ENCODE measurements at regions not wholly inside any gene's neighbourhood (a gene's known extent, or its start where the extent isn't known, plus 50 kb on each side); places are given as distances from the start of the nearest gene placed in this dataset.
A peak's percentile ranks its signal among the peaks of the same experiment; 100 is the strongest.

GRCh38 chr6:128821116-128821515 lies 61.8 kb upstream of the LAMA2 start:
- H3K27ac Mint-ChIP-seq (ENCODE audit: unreplicated experiment), result no peak overlapping the region
- H3K9ac ChIP-seq (ENCODE audit: low read length), result no peak overlapping the region
- no peaks in the 10 kb centered on the region for H3K27me3 Mint-ChIP-seq (ENCODE audit: low read depth, unreplicated experiment)
- H3K79me2 ChIP-seq (ENCODE audit: insufficient read depth, low read length), result no peaks in the 10 kb centered on the region
- H3K4me2 ChIP-seq (ENCODE audit: low read length), result no peak overlapping the region
- no peaks in the 10 kb centered on the region for H3K36me3 Mint-ChIP-seq (ENCODE audit: low read depth, unreplicated experiment)
- DNase-seq (ENCODE audit: low read depth) (no peak), FAIRE-seq (no peak)
- H2AFZ ChIP-seq (ENCODE audit: low read depth, low read length), result no peak overlapping the region
- H3K4me3 ChIP-seq (ENCODE audit: insufficient read depth, low read depth, low read length), result no peak overlapping the region
- H3K4me1 Mint-ChIP-seq (ENCODE audit: low read depth, unreplicated experiment), result no peaks in the 10 kb centered on the region
- H3K9me3 Mint-ChIP-seq (ENCODE audit: unreplicated experiment), result no peaks in the 10 kb centered on the region
- no peak overlapping the region for H3K4me3 Mint-ChIP-seq (ENCODE audit: unreplicated experiment)
- TF ChIP-seq CTCF (IDR thresholded peaks at IDR 0.05; ENCODE audit: insufficient read depth, low read depth, low read length), result no peak
- no peak for TF ChIP-seq EZH2 (IDR thresholded peaks at IDR 0.05; ENCODE audit: insufficient read depth, low read length)
- H3K9me3 ChIP-seq (ENCODE audit: insufficient read depth, low read depth, low read length), result no peaks in the 10 kb centered on the region
- no peaks in the 10 kb centered on the region for H4K20me1 ChIP-seq (ENCODE audit: insufficient read depth, low read length)
- no peaks in the 10 kb centered on the region for H3K36me3 ChIP-seq (ENCODE audit: insufficient read depth, low read length)
- no peaks in the 10 kb centered on the region for H3K4me1 ChIP-seq (ENCODE audit: insufficient read depth, low read length)
- H3K27ac ChIP-seq (ENCODE audit: low read depth, low read length), result no peak overlapping the region
- peaks cover 3% of the 10 kb centered on the region for H3K27me3 ChIP-seq (ENCODE audit: insufficient read depth, low read length)

DNA sequence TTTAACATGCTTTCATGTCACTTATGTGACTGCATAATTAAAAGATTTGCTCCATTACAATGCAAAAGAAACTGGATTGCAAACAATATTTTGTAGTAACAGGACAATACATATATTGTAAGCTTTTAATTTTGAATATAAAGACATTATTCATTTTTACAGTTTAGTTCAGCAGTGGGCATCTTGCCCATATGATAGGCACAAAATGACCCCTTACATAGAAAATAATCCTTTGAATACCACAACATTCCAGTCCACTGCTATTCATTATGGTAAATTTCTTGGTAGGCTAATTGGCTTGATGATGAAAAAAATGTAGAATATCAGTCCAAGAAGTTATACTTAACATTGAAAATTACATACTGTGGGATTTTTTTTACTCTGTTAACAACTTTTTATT lies 74.1 kb upstream of the LAMA2 start:
- no peak overlapping the region for H3K27ac ChIP-seq (ENCODE audit: low read depth, low read length)
- no peaks in the 10 kb centered on the region for H4K20me1 ChIP-seq (ENCODE audit: insufficient read depth, low read length)
- H3K36me3 ChIP-seq (ENCODE audit: insufficient read depth, low read length), result no peaks in the 10 kb centered on the region
- H3K4me1 ChIP-seq (ENCODE audit: insufficient read depth, low read length), result no peaks in the 10 kb centered on the region
- no peaks in the 10 kb centered on the region for H3K79me2 ChIP-seq (ENCODE audit: insufficient read depth, low read length)
- H3K4me1 Mint-ChIP-seq (ENCODE audit: low read depth, unreplicated experiment), result no peaks in the 10 kb centered on the region
- peaks cover 2% of the 10 kb centered on the region for H3K36me3 Mint-ChIP-seq (ENCODE audit: low read depth, unreplicated experiment)
- H3K9me3 Mint-ChIP-seq (ENCODE audit: unreplicated experiment), result no peaks in the 10 kb centered on the region
- no peak overlapping the region for H3K9ac ChIP-seq (ENCODE audit: low read length)
- no peaks in the 10 kb centered on the region for H3K27me3 ChIP-seq (ENCODE audit: insufficient read depth, low read length)
- H3K4me3 Mint-ChIP-seq (ENCODE audit: unreplicated experiment), result no peak overlapping the region
- no peaks in the 10 kb centered on the region for H3K27me3 Mint-ChIP-seq (ENCODE audit: low read depth, unreplicated experiment)
- no peak overlapping the region for H3K4me3 ChIP-seq (ENCODE audit: insufficient read depth, low read depth, low read length)
- FAIRE-seq, result no peak
- TF ChIP-seq CTCF (IDR thresholded peaks at IDR 0.05; ENCODE audit: insufficient read depth, low read depth, low read length) (no peak), EZH2 (IDR thresholded peaks at IDR 0.05; ENCODE audit: insufficient read depth, low read length) (no peak)
- H3K9me3 ChIP-seq (ENCODE audit: insufficient read depth, low read depth, low read length), result no peaks in the 10 kb centered on the region
- no peak for DNase-seq (ENCODE audit: low read depth)
- no peak overlapping the region for H3K27ac Mint-ChIP-seq (ENCODE audit: unreplicated experiment)
- no peak overlapping the region for H2AFZ ChIP-seq (ENCODE audit: low read depth, low read length)
- no peak overlapping the region for H3K4me2 ChIP-seq (ENCODE audit: low read length)

GRCh38 chr6:128807577-128807976 lies 75.4 kb upstream of the LAMA2 start:
- Mint-ChIP-seq H3K4me1 (ENCODE audit: low read depth, unreplicated experiment) (no peaks in the 10 kb centered on the region), H3K4me3 (ENCODE audit: unreplicated experiment) (no peak overlapping the region), H3K9me3 (ENCODE audit: unreplicated experiment) (no peaks in the 10 kb centered on the region), H3K27ac (ENCODE audit: unreplicated experiment) (no peak overlapping the region), H3K27me3 (ENCODE audit: low read depth, unreplicated experiment) (no peaks in the 10 kb centered on the region), H3K36me3 (ENCODE audit: low read depth, unreplicated experiment) (peaks cover 2% of the 10 kb centered on the region)
- H4K20me1 ChIP-seq (ENCODE audit: insufficient read depth, low read length), result no peaks in the 10 kb centered on the region
- no peaks in the 10 kb centered on the region for H3K27me3 ChIP-seq (ENCODE audit: insufficient read depth, low read length)
- no peaks in the 10 kb centered on the region for H3K9me3 ChIP-seq (ENCODE audit: insufficient read depth, low read depth, low read length)
- H3K4me2 ChIP-seq (ENCODE audit: low read length), result no peak overlapping the region
- H3K9ac ChIP-seq (ENCODE audit: low read length), result no peak overlapping the region
- no peak overlapping the region for H2AFZ ChIP-seq (ENCODE audit: low read depth, low read length)
- H3K79me2 ChIP-seq (ENCODE audit: insufficient read depth, low read length), result no peaks in the 10 kb centered on the region
- H3K36me3 ChIP-seq (ENCODE audit: insufficient read depth, low read length), result no peaks in the 10 kb centered on the region
- FAIRE-seq, result peak; percentile 55
- no peaks in the 10 kb centered on the region for H3K4me1 ChIP-seq (ENCODE audit: insufficient read depth, low read length)
- no peak overlapping the region for H3K4me3 ChIP-seq (ENCODE audit: insufficient read depth, low read depth, low read length)
- peak; percentile 26 for DNase-seq (ENCODE audit: low read depth)
- no peak overlapping the region for H3K27ac ChIP-seq (ENCODE audit: low read depth, low read length)
- TF ChIP-seq CTCF (IDR thresholded peaks at IDR 0.05; ENCODE audit: insufficient read depth, low read depth, low read length) (peak; percentile 49), EZH2 (IDR thresholded peaks at IDR 0.05; ENCODE audit: insufficient read depth, low read length) (no peak)
